CD4-positive, alpha-beta memory T cell (primary cell): ENCODE measurements at regions not wholly inside any gene's neighbourhood (a gene's known extent, or its start where the extent isn't known, plus 50 kb on each side); places are given as distances from the start of the nearest gene placed in this dataset.

Source experiments
- CTCF ChIA-PET: fragments of 350-600 bp; sonication (Branson Sonifier 250); formaldehyde crosslinking; loops from one replicate; lab custom pipeline; 2021; ENCODE audit warnings: inconsistent platforms; ENCODE audit not compliant: partially characterized antibody; lab: Charles Lee
- POLR2A ChIA-PET: fragments of 350-600 bp; sonication (Branson Sonifier 250); formaldehyde crosslinking; loops from one replicate; lab custom pipeline; 2021; ENCODE audit not compliant: partially characterized antibody; lab: Charles Lee
- DNase-seq, 5 donors: peaks; one replicate each; pipeline versions ENCODE4 v3.0.0 to v3.0.0-alpha.2; 2020 to 2022; ENCODE audit warnings: mixed read lengths in 1 of 5
- H3K27ac ChIP-seq: one replicate; pipeline ENCODE4 v1.7.0; 2013; ENCODE audit warnings: low read depth, low read length
- H3K27me3 ChIP-seq: 2 replicates; pipeline ENCODE4 v1.7.0; 2013; ENCODE audit warnings: mild to moderate bottlenecking, low read length, moderate library complexity; ENCODE audit not compliant: insufficient read depth
- H3K36me3 ChIP-seq: 2 replicates; pipeline ENCODE4 v1.7.0; 2013; ENCODE audit warnings: mild to moderate bottlenecking, low read length, moderate library complexity; ENCODE audit not compliant: insufficient read depth
- H3K4me1 ChIP-seq: 2 replicates; pipeline ENCODE4 v1.7.0; 2013; ENCODE audit warnings: mild to moderate bottlenecking, low read length, moderate library complexity; ENCODE audit not compliant: insufficient read depth
- H3K4me3 ChIP-seq, 2 donors: one replicate each; pipeline ENCODE4 v1.7.0; 2013; ENCODE audit warnings: low read length in 2 of 2, mild to moderate bottlenecking in 1 of 2
- H3K9me3 ChIP-seq, 2 donors: one replicate each; pipeline ENCODE4 v1.7.0; 2013; ENCODE audit warnings: low read length in 2 of 2, control low read depth in 1 of 2; ENCODE audit not compliant: control insufficient read depth in 1 of 2
- H3K27ac Mint-ChIP-seq, 7 donors: one replicate each; pipeline ENCODE4 v1.8.0; 2020 to 2021; ENCODE audit warnings: mixed read lengths in 7 of 7, mild to moderate bottlenecking in 6 of 7, inconsistent platforms in 3 of 7, moderate library complexity in 3 of 7
- H3K27me3 Mint-ChIP-seq, 2 donors: one replicate each; pipeline ENCODE4 v1.8.0; 2020 to 2021; ENCODE audit warnings: mixed read lengths in 2 of 2
- H3K36me3 Mint-ChIP-seq, 2 donors: one replicate each; pipeline ENCODE4 v1.8.0; 2020 to 2021; ENCODE audit warnings: mixed read lengths in 2 of 2, inconsistent platforms in 1 of 2, mild to moderate bottlenecking in 1 of 2
- H3K4me1 Mint-ChIP-seq, 4 donors: one replicate each; pipeline ENCODE4 v1.8.0; 2020 to 2021; ENCODE audit warnings: mixed read lengths in 4 of 4, mild to moderate bottlenecking in 1 of 4
- H3K4me3 Mint-ChIP-seq, 8 donors: one replicate each; pipeline ENCODE4 v1.8.0; 2020 to 2021; ENCODE audit warnings: mixed read lengths in 8 of 8, mild to moderate bottlenecking in 7 of 8, moderate library complexity in 6 of 8, inconsistent platforms in 3 of 8
- H3K9me3 Mint-ChIP-seq, 8 donors: one replicate each; pipeline ENCODE4 v1.8.0; 2020 to 2021; ENCODE audit warnings: mixed read lengths in 8 of 8, mild to moderate bottlenecking in 5 of 8, inconsistent platforms in 3 of 8, moderate library complexity in 1 of 8
- intact Hi-C: fragments of 100-400 bp; cut with micrococcal nuclease; formaldehyde crosslinking; loops from one replicate; pipeline ENCODE4 v1.15.1; 2023

GRCh38 chr7:25792586-25792985 lies 359.4 kb upstream of the NFE2L3 start:
- POLR2A ChIA-PET, result no interaction called here

GRCh38 chr7:25795824-25796235 lies 356.2 kb upstream of the NFE2L3 start:
- H3K9me3 Mint-ChIP-seq, result no peaks in the 10 kb centered on the region
- no peaks in the 10 kb centered on the region for H3K36me3 ChIP-seq
- no peaks in the 10 kb centered on the region for H3K36me3 Mint-ChIP-seq
- POLR2A ChIA-PET, result no interaction called here
- H3K4me3 Mint-ChIP-seq, result no peak overlapping the region
- no peak overlapping the region for H3K27ac ChIP-seq
- DNase-seq, result no peak
- CTCF ChIA-PET, result no interaction called here
- H3K9me3 ChIP-seq, result no peaks in the 10 kb centered on the region
- intact Hi-C loops, result no loop called here
- H3K27me3 Mint-ChIP-seq, result peaks cover 10 to 20% of the 10 kb centered on the region in 2 donors
- no peaks in the 10 kb centered on the region for H3K4me1 Mint-ChIP-seq
- no peaks in the 10 kb centered on the region for H3K4me1 ChIP-seq
- H3K4me3 ChIP-seq, result no peak overlapping the region
- no peak overlapping the region for H3K27ac Mint-ChIP-seq
- H3K27me3 ChIP-seq, result no peaks in the 10 kb centered on the region

More at GRCh38 chr7:25792586-25792985, 359.4 kb upstream of the NFE2L3 start:
- no peak overlapping the region for H3K4me3 ChIP-seq
- no peaks in the 10 kb centered on the region for H3K36me3 ChIP-seq
- no peak for DNase-seq
- no peaks in the 10 kb centered on the region for H3K36me3 Mint-ChIP-seq
- no peak overlapping the region for H3K27ac ChIP-seq
- H3K9me3 ChIP-seq, result no peaks in the 10 kb centered on the region
- H3K4me1 ChIP-seq, result no peaks in the 10 kb centered on the region
- H3K4me1 Mint-ChIP-seq, result no peaks in the 10 kb centered on the region
- H3K27me3 Mint-ChIP-seq, result peaks cover 10 to 15% of the 10 kb centered on the region in 2 donors
- no peaks in the 10 kb centered on the region for H3K27me3 ChIP-seq
- intact Hi-C loops, result no loop called here
- CTCF ChIA-PET, result no interaction called here
- H3K4me3 Mint-ChIP-seq, result no peak overlapping the region
- H3K27ac Mint-ChIP-seq, result no peak overlapping the region
- peaks cover 0 to 2% (median 0%) of the 10 kb centered on the region in 8 donors for H3K9me3 Mint-ChIP-seq

- intact Hi-C loops, result no loop called here
- H3K36me3 Mint-ChIP-seq, result no peaks in the 10 kb centered on the region
- no peaks in the 10 kb centered on the region for H3K9me3 ChIP-seq
- no peaks in the 10 kb centered on the region for H3K9me3 Mint-ChIP-seq
- ChIA-PET POLR2A (no interaction called here), CTCF (no interaction called here)
- no peak overlapping the region for H3K27ac ChIP-seq
- H3K4me3 ChIP-seq, result no peak overlapping the region
- DNase-seq, result no peak
- no peaks in the 10 kb centered on the region for H3K27me3 ChIP-seq
- peaks cover 5 to 16% of the 10 kb centered on the region in 2 donors for H3K27me3 Mint-ChIP-seq
- H3K4me1 ChIP-seq, result no peaks in the 10 kb centered on the region
- H3K4me1 Mint-ChIP-seq, result peaks cover 0 to 2% (median 0%) of the 10 kb centered on the region in 4 donors
- H3K27ac Mint-ChIP-seq, result no peak overlapping the region
- H3K4me3 Mint-ChIP-seq, result no peak overlapping the region
- H3K36me3 ChIP-seq, result no peaks in the 10 kb centered on the region
These were observed 353.7 kb upstream of the NFE2L3 start for GRCh38 chr7:25798344-25798743.

- CTCF ChIA-PET, result no interaction called here
- no peak overlapping the region for H3K27ac Mint-ChIP-seq
- POLR2A ChIA-PET, result no interaction called here
These were observed 350.8 kb upstream of the NFE2L3 start for GRCh38 chr7:25801214-25801613.

GRCh38 chr7:25802057-25802456 lies 349.9 kb upstream of the NFE2L3 start:
- H3K9me3 ChIP-seq, result no peaks in the 10 kb centered on the region
- H3K4me3 ChIP-seq, result no peak overlapping the region
- Mint-ChIP-seq H3K36me3 (no peaks in the 10 kb centered on the region), H3K27ac (no peak overlapping the region), H3K4me1 (peaks cover 0 to 2% (median 0%) of the 10 kb centered on the region in 4 donors), H3K27me3 (peaks cover 3 to 5% of the 10 kb centered on the region in 2 donors), H3K9me3 (no peaks in the 10 kb centered on the region), H3K4me3 (no peak overlapping the region)
- ChIA-PET POLR2A (no interaction called here), CTCF (no interaction called here)
- no peaks in the 10 kb centered on the region for H3K27me3 ChIP-seq
- DNase-seq, result no peak
- intact Hi-C loops, result no loop called here
- no peaks in the 10 kb centered on the region for H3K4me1 ChIP-seq
- H3K27ac ChIP-seq, result no peak overlapping the region
- H3K36me3 ChIP-seq, result no peaks in the 10 kb centered on the region

More at GRCh38 chr7:25801214-25801613, 350.8 kb upstream of the NFE2L3 start:
- no peaks in the 10 kb centered on the region for H3K27me3 ChIP-seq
- no peaks in the 10 kb centered on the region for H3K4me1 ChIP-seq
- DNase-seq, result no peak
- no peaks in the 10 kb centered on the region for H3K9me3 ChIP-seq
- H3K4me3 ChIP-seq, result no peak overlapping the region
- no peak overlapping the region for H3K4me3 Mint-ChIP-seq
- peaks cover 0 to 2% (median 0%) of the 10 kb centered on the region in 4 donors for H3K4me1 Mint-ChIP-seq
- H3K27ac ChIP-seq, result no peak overlapping the region
- H3K36me3 ChIP-seq, result no peaks in the 10 kb centered on the region
- H3K9me3 Mint-ChIP-seq, result no peaks in the 10 kb centered on the region
- intact Hi-C loops, result no loop called here
- no peaks in the 10 kb centered on the region for H3K36me3 Mint-ChIP-seq
- peaks cover 5% of the 10 kb centered on the region in 2 donors for H3K27me3 Mint-ChIP-seq

- no peaks in the 10 kb centered on the region for H3K9me3 ChIP-seq
- no peak overlapping the region for H3K27ac Mint-ChIP-seq
- H3K9me3 Mint-ChIP-seq, result no peaks in the 10 kb centered on the region
- H3K4me1 Mint-ChIP-seq, result peaks cover 0 to 2% (median 0%) of the 10 kb centered on the region in 4 donors
- H3K27me3 Mint-ChIP-seq, result peaks cover 3 to 5% of the 10 kb centered on the region in 2 donors
- no peak for DNase-seq
- no peak overlapping the region for H3K27ac ChIP-seq
- ChIA-PET POLR2A (no interaction called here), CTCF (no interaction called here)
- H3K4me3 Mint-ChIP-seq, result no peak overlapping the region
- H3K27me3 ChIP-seq, result no peaks in the 10 kb centered on the region
- no peak overlapping the region for H3K4me3 ChIP-seq
- H3K4me1 ChIP-seq, result no peaks in the 10 kb centered on the region
- no peaks in the 10 kb centered on the region for H3K36me3 ChIP-seq
- H3K36me3 Mint-ChIP-seq, result no peaks in the 10 kb centered on the region
- intact Hi-C loops, result no loop called here
These were observed 349.5 kb upstream of the NFE2L3 start for GRCh38 chr7:25802473-25802872.

GRCh38 chr7:25803117-25803887 lies 348.7 kb upstream of the NFE2L3 start:
- Mint-ChIP-seq H3K27me3 (peaks cover 3% of the 10 kb centered on the region in 2 donors), H3K9me3 (no peaks in the 10 kb centered on the region), H3K4me1 (peaks cover 0 to 2% (median 0%) of the 10 kb centered on the region in 4 donors), H3K36me3 (no peaks in the 10 kb centered on the region), H3K4me3 (no peak overlapping the region), H3K27ac (no peak overlapping the region)
- POLR2A ChIA-PET, result no interaction called here
- Histone ChIP-seq H3K36me3 (no peaks in the 10 kb centered on the region), H3K4me1 (no peaks in the 10 kb centered on the region), H3K4me3 (no peak overlapping the region), H3K9me3 (no peaks in the 10 kb centered on the region), H3K27me3 (no peaks in the 10 kb centered on the region), H3K27ac (no peak overlapping the region)
- intact Hi-C loops, result no loop called here
- DNase-seq, result no peak
- CTCF ChIA-PET, result no interaction called here
